OCI-LY3 (cell line): ENCODE measurements at regions not wholly inside any gene's neighbourhood (a gene's known extent, or its start where the extent isn't known, plus 50 kb on each side); places are given as distances from the start of the nearest gene placed in this dataset.

ENCODE experiments used
- EZH2phosphoT487 ChIP-seq: fragments of 200-600 bp; shearing (Covaris generic); IDR thresholded peaks from 2 replicates; pipeline ENCODE4 v1.6.1; 2018; ENCODE audit warnings: antibody characterized with exemption, mixed run types, low read depth
- TF ChIP-seq, protein P1 (sequence below): fragments of 200-600, 300-600 bp; sonication (generic); IDR thresholded peaks from 2 replicates; pipeline ENCODE4 v1.5.1; 2014; ENCODE audit warnings: antibody characterized with exemption, low read length, low read depth

DNA sequence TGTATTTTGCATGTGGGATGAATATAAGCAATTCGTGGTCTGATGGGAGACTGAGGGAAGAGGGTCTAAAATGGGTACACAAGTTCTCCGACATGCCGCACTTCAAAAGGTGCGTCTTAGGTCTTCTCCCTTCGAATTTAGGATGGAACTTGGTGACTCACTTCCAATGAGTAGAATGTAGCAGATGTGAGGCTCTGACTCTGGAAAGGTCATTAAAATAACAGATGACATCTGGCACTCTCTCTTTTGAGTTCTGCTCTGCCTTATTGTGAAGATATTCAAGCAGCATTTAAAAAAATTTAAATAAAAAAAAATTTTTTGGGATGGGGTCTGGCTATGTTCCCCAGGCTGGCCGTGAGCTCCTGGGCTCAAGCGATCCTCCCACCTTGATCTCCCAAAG lies 92.7 kb downstream of the TMEM100 start:
- TF ChIP-seq, protein P1, sequence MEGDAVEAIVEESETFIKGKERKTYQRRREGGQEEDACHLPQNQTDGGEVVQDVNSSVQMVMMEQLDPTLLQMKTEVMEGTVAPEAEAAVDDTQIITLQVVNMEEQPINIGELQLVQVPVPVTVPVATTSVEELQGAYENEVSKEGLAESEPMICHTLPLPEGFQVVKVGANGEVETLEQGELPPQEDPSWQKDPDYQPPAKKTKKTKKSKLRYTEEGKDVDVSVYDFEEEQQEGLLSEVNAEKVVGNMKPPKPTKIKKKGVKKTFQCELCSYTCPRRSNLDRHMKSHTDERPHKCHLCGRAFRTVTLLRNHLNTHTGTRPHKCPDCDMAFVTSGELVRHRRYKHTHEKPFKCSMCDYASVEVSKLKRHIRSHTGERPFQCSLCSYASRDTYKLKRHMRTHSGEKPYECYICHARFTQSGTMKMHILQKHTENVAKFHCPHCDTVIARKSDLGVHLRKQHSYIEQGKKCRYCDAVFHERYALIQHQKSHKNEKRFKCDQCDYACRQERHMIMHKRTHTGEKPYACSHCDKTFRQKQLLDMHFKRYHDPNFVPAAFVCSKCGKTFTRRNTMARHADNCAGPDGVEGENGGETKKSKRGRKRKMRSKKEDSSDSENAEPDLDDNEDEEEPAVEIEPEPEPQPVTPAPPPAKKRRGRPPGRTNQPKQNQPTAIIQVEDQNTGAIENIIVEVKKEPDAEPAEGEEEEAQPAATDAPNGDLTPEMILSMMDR: no peak
- no peak for TF ChIP-seq EZH2phosphoT487
